Smooth muscle cell of the brain vasculature (primary cell): ENCODE measurements at regions not wholly inside any gene's neighbourhood (a gene's known extent, or its start where the extent isn't known, plus 50 kb on each side); places are given as distances from the start of the nearest gene placed in this dataset.

Experiments used
- DNase-seq: peaks from one replicate; pipeline ENCODE4 v3.0.0-alpha.2; 2012; ENCODE audit warnings: low read depth, low spot score

GRCh38 chr11:93075782-93076181 is 106.3 kb downstream of the MTNR1B start:
- no peak for DNase-seq

GRCh38 chr11:93080146-93080759 is 110.8 kb downstream of the MTNR1B start:
- DNase-seq, result no peak

GRCh38 chr11:93081694-93082093 is 112.2 kb downstream of the MTNR1B start:
- no peak for DNase-seq

DNA sequence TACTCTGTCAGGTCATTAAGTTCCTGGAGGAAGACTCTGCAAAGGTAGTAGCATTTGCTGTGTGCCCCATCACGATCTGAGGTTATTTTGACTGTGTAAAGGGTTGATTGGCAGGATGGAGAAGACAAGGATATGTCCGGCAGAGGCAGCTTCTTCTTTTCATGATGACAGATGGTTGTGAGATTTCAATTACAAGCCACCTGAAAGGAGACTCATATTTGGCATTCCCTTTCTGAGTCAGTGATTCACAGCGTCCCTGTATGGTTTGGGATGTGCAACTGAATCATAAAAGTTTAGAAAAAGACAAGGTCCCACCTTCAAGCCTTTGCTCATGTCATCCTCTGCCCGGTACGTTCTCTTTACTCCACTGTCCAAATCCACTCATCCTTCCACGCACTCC is 113.4 kb downstream of the MTNR1B start:
- no peak for DNase-seq

DNA sequence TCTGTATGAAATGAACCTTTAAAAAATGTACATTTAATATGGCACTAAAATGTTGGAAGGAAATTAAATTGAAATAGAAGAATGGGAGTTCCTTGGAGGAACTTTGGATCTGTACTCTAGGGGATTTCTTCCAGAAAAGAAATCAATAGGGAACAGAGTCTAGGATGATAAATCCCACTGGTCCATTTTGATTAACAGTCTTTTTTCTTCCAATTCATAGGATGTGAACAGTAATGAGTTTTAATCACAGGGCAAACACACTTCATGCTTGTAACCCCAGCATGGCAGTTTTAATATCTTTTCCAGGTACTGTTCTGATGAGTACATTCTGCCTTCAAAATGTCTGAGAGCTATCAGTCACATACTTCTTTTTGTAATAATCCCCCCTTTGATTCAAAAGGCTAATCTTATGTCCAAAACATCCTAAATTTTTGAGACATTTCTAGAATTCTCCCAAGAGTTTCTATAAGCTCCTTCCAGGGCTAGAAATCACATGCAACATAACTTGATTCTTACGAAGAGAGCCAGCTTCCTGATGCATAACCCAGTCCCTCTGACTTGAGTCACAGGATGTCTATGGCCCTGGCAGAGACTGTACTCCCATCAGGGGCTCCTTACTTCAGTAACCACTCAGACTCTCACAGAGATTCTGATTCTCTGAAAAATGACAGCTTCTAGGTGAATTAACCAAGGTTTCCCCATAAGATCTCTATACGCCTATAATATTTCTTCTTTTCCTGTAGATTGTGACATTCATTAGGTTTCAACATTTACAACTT is 112.9 kb downstream of the SLC36A4 start:
- DNase-seq, result no peak

DNA sequence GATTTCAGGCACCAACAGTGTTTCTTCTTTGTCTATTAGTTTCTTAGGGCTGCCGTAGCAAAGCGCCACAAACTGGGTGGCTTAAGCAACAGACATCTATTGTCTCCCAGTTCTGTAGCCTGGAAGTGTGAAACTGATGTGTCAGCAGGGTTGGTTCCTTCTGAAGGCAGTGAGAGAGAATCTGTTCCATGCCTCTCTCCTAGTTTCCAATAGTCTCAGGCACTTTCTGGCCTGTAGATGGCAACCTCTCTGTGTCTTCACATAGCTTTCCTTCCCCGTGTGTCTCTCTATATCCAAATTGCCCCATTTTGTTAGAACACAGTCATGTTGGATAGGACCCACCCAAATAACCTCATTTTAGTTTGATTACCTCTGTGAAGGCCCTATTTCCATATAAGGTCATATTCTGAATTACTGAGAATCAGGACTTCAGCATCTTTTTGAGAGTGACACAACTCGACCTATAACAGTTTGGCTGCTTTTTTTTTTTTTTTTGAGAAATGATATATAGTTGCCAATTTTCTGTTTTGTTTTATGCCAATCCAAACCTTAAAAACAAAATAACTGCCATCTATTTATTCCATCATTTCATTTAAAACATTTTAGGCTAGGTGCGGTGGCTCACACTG is 108.2 kb downstream of the SLC36A4 start:
- DNase-seq, result peak; percentile 17
